Progenitor cell of endocrine pancreas (in vitro differentiated cells): ENCODE measurements at regions not wholly inside any gene's neighbourhood (a gene's known extent, or its start where the extent isn't known, plus 50 kb on each side); places are given as distances from the start of the nearest gene placed in this dataset.
"Not testable (repeated sequence)": the region's sequence is repeated elsewhere in the genome, so short reads cannot be mapped to it uniquely, and the experiment has no call there.

Experiments used
- DNase-seq: peaks from one replicate; pipeline ENCODE4 v3.0.0; 2021; ENCODE audit warnings: low spot score; ENCODE audit not compliant: unreplicated experiment
- H3K27ac Mint-ChIP-seq: 2 replicates; pipeline ENCODE4 v1.8.0; 2021; ENCODE audit warnings: mild to moderate bottlenecking, moderate library complexity, mixed read lengths
- H3K27me3 Mint-ChIP-seq: 2 replicates; pipeline ENCODE4 v1.8.0; 2021; ENCODE audit warnings: mixed read lengths
- H3K36me3 Mint-ChIP-seq: 2 replicates; pipeline ENCODE4 v1.8.0; 2022; ENCODE audit warnings: mixed read lengths; ENCODE audit not compliant: insufficient read depth
- H3K4me1 Mint-ChIP-seq: 2 replicates; pipeline ENCODE4 v1.8.0; 2021; ENCODE audit warnings: low read depth, mixed read lengths
- H3K4me3 Mint-ChIP-seq: 2 replicates; pipeline ENCODE4 v1.8.0; 2021; ENCODE audit warnings: low read depth, mild to moderate bottlenecking, moderate library complexity, mixed read lengths
- H3K9me3 Mint-ChIP-seq: 2 replicates; pipeline ENCODE4 v1.8.0; 2021; ENCODE audit warnings: low read depth, mixed read lengths
- TF ChIP-seq, protein P1 (sequence below): fragments of 200-600 bp; sonication (generic); IDR thresholded peaks from one replicate; pipeline ENCODE4 v1.5.0; 2021; ENCODE audit warnings: antibody characterized with exemption, mild to moderate bottlenecking; ENCODE audit not compliant: unreplicated experiment

DNA sequence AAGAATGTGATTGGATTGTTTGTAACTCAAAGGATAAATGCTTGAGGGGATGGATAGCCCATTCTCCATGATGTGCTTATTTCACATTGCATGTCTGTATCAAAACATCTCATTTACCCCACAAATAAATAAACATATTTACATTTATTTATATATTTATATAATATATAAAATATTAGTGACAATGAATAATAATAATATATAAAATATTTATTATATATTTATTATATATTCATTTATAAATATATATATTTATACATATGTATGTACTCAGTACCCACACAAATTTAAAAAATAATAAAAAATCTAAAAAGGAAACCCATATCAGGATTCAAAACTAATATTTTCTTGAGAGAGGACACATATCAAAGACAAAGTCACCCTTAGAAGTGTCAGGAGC, 429.9 kb downstream of the KCNJ2 start:
- DNase-seq, result no peak
- TF ChIP-seq, protein P1, sequence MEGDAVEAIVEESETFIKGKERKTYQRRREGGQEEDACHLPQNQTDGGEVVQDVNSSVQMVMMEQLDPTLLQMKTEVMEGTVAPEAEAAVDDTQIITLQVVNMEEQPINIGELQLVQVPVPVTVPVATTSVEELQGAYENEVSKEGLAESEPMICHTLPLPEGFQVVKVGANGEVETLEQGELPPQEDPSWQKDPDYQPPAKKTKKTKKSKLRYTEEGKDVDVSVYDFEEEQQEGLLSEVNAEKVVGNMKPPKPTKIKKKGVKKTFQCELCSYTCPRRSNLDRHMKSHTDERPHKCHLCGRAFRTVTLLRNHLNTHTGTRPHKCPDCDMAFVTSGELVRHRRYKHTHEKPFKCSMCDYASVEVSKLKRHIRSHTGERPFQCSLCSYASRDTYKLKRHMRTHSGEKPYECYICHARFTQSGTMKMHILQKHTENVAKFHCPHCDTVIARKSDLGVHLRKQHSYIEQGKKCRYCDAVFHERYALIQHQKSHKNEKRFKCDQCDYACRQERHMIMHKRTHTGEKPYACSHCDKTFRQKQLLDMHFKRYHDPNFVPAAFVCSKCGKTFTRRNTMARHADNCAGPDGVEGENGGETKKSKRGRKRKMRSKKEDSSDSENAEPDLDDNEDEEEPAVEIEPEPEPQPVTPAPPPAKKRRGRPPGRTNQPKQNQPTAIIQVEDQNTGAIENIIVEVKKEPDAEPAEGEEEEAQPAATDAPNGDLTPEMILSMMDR, result no peak

DNA sequence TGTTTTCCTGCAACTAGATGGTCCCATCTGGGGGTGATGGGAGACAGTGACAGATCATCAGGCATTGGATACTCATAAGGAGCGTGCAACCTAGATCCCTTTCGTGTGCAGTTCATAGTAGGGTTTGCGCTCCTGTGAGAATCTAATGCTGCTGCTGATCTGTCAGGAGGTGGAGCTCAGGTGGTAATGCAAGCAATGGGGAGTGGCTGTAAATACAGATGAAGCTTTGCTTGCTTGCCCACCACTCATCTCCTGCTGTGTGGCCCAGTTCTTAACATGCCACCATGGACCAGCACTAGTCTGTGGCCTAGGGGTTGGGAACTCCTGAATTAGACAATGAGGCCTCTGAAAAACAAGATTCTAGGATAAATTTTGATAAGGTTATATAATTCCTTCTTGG, 430.6 kb downstream of the KCNJ2 start:
- not testable (repeated sequence) for H3K27ac Mint-ChIP-seq, H3K27me3 Mint-ChIP-seq, DNase-seq, H3K9me3 Mint-ChIP-seq, H3K4me1 Mint-ChIP-seq, H3K36me3 Mint-ChIP-seq, H3K4me3 Mint-ChIP-seq

More for the DNA sequence above, 429.9 kb downstream of the KCNJ2 start:
- Mint-ChIP-seq H3K27ac (no peak overlapping the region), H3K27me3 (no peaks in the 10 kb centered on the region), H3K4me3 (no peak overlapping the region), H3K36me3 (no peaks in the 10 kb centered on the region), H3K9me3 (no peaks in the 10 kb centered on the region), H3K4me1 (peaks cover 2% of the 10 kb centered on the region)

- Mint-ChIP-seq H3K9me3 (no peaks in the 10 kb centered on the region), H3K27ac (no peak overlapping the region), H3K27me3 (no peaks in the 10 kb centered on the region), H3K4me1 (no peaks in the 10 kb centered on the region), H3K4me3 (no peak overlapping the region), H3K36me3 (no peaks in the 10 kb centered on the region)
- TF ChIP-seq, protein P1, result no peak
- no peak for DNase-seq
Observed at GRCh38 chr17:70603226-70603625, 433.9 kb downstream of the KCNJ2 start.

- DNase-seq, result no peak
- no peak overlapping the region for H3K27ac Mint-ChIP-seq
- no peak overlapping the region for H3K4me3 Mint-ChIP-seq
- H3K9me3 Mint-ChIP-seq, result no peaks in the 10 kb centered on the region
- no peaks in the 10 kb centered on the region for H3K4me1 Mint-ChIP-seq
- H3K36me3 Mint-ChIP-seq, result no peaks in the 10 kb centered on the region
- H3K27me3 Mint-ChIP-seq, result no peaks in the 10 kb centered on the region
- TF ChIP-seq, protein P1, result no peak
Observed at GRCh38 chr17:70604854-70605253, 435.5 kb downstream of the KCNJ2 start.

- Mint-ChIP-seq H3K27me3 (no peaks in the 10 kb centered on the region), H3K4me3 (no peak overlapping the region), H3K9me3 (no peaks in the 10 kb centered on the region), H3K4me1 (no peaks in the 10 kb centered on the region), H3K36me3 (no peaks in the 10 kb centered on the region), H3K27ac (no peak overlapping the region)
- DNase-seq, result no peak
- TF ChIP-seq, protein P1, result no peak
Observed at GRCh38 chr17:70606086-70606485, 436.8 kb downstream of the KCNJ2 start.

DNA sequence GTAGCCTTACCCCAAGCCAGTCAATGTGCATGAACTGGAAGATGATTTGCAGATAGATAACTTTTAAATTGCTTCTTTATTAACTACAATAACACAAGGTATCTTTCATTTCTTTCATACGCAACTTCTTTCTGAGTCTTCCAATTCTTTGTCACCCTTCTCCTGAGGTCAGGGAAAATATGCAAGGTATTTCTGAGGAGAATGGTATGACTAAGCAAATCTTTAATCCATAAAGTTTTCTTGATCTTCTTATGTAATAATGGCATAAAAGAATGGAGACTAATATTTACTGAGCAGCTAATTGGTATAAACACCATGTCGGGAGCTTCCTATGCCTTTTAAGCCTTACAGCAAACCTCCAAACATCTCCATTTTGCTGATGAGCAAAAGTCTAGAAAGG, 438.9 kb downstream of the KCNJ2 start:
- TF ChIP-seq, protein P1, result no peak
- Mint-ChIP-seq H3K4me1 (no peaks in the 10 kb centered on the region), H3K27me3 (no peaks in the 10 kb centered on the region), H3K9me3 (no peaks in the 10 kb centered on the region), H3K27ac (no peak overlapping the region), H3K4me3 (no peak overlapping the region), H3K36me3 (no peaks in the 10 kb centered on the region)
- no peak for DNase-seq
